Right lobe of liver (tissue), 4 donors: ENCODE measurements at regions not wholly inside any gene's neighbourhood (a gene's known extent, or its start where the extent isn't known, plus 50 kb on each side); places are given as distances from the start of the nearest gene placed in this dataset.

Experiments
- CTCF ChIP-seq, 4 donors: fragments of 200-600 bp in 3 of 4; fragments of 450-650 bp in 1 of 4; IDR thresholded peaks; one replicate each; pipeline versions ENCODE4 v1.5.1 to v1.8.0; 2016 to 2022; ENCODE audit warnings: antibody characterized with exemption in 4 of 4, mild to moderate bottlenecking in 2 of 4
- POLR2A ChIP-seq: fragments of 450-650 bp; IDR thresholded peaks from one replicate; pipeline ENCODE4 v1.6.1; 2017; ENCODE audit warnings: antibody characterized with exemption, mild to moderate bottlenecking
- donor health status: DM: no; HTN: no; CAD: no.
- donor health status: DM: no; HTN: no; CAD: no.
- donor health status: DM: no; HTN: yes; CAD: no.

GRCh38 chr18:56517196-56517595 lies 121.2 kb downstream of the TXNL1 start:
- no peak for TF ChIP-seq CTCF (IDR thresholded peaks at IDR 0.05)
- TF ChIP-seq POLR2A = no peak
